GM23248 (cell line): ENCODE measurements at regions not wholly inside any gene's neighbourhood (a gene's known extent, or its start where the extent isn't known, plus 50 kb on each side); places are given as distances from the start of the nearest gene placed in this dataset.

Experiments
- EZH2 ChIP-seq: fragments of 200-600 bp; sonication (generic); IDR thresholded peaks from 2 replicates; pipeline ENCODE4 v1.6.1; 2018; ENCODE audit warnings: antibody characterized with exemption, mild to moderate bottlenecking; ENCODE audit not compliant: insufficient read depth, poor library complexity, severe bottlenecking
- EZH2phosphoT487 ChIP-seq: fragments of 200-600 bp; sonication (generic); IDR thresholded peaks from 2 replicates; pipeline ENCODE4 v1.6.1; 2018; ENCODE audit warnings: antibody characterized with exemption, moderate library complexity, mild to moderate bottlenecking, low read depth; ENCODE audit not compliant: insufficient read depth

DNA sequence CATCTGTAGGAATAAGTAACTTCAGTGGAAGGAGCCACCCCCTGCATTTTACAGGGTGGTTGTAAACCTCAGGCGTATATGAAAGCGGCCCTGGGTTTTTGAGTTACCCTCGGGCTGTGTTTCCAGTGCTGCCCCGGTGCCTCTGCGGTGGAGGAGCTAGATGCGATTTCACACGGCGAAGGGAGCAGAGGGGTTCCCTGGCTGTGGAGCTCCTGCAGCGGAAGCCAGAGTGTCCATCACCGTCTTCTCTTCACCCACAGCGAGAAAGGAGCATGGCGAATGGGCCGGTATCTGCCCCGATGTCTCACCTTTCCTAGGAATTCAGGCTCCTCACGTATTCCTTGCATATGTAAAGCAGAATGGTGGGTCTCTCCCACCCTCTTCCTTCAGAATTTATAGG lies 253.6 kb downstream of the THBS2 start:
- TF ChIP-seq EZH2: no peak
- TF ChIP-seq EZH2phosphoT487: no peak
